Superior temporal gyrus (tissue), 1 donor: ENCODE measurements at regions not wholly inside any gene's neighbourhood (a gene's known extent, or its start where the extent isn't known, plus 50 kb on each side); places are given as distances from the start of the nearest gene placed in this dataset.

ENCODE experiments used
- DNase-seq: peaks from one replicate; pipeline ENCODE4 v3.0.0-alpha.2; 2016; ENCODE audit errors: extremely low spot score

- no peak for DNase-seq
Measured at GRCh38 chr10:3904419-3904960, 119.5 kb upstream of the KLF6 start.

- DNase-seq: no peak
Measured at GRCh38 chr10:3902809-3903410, 117.9 kb upstream of the KLF6 start.

- no peak for DNase-seq
Measured at GRCh38 chr10:3902054-3902808, 117.2 kb upstream of the KLF6 start.

- no peak for DNase-seq
Measured at GRCh38 chr10:3901370-3901769, 116.4 kb upstream of the KLF6 start.

GRCh38 chr10:3900391-3900790, 115.4 kb upstream of the KLF6 start:
- no peak for DNase-seq

- DNase-seq: no peak
Measured at GRCh38 chr10:3898821-3899220, 113.8 kb upstream of the KLF6 start.

- no peak for DNase-seq
Measured at GRCh38 chr10:3897156-3897555, 112.1 kb upstream of the KLF6 start.

- DNase-seq: no peak
Measured at GRCh38 chr10:3896161-3896560, 111.2 kb upstream of the KLF6 start.

- DNase-seq: no peak
Measured at GRCh38 chr10:3895045-3895631, 110.1 kb upstream of the KLF6 start.

- no peak for DNase-seq
Measured at GRCh38 chr10:3893901-3894563, 109.0 kb upstream of the KLF6 start.

- DNase-seq: no peak
Measured at GRCh38 chr10:3892440-3893425, 107.7 kb upstream of the KLF6 start.

GRCh38 chr10:3891396-3891795, 106.4 kb upstream of the KLF6 start:
- no peak for DNase-seq

- no peak for DNase-seq
Measured at GRCh38 chr10:3890602-3891352, 105.8 kb upstream of the KLF6 start.

- no peak for DNase-seq
Measured at GRCh38 chr10:3889961-3890522, 105.0 kb upstream of the KLF6 start.

- no peak for DNase-seq
Measured at GRCh38 chr10:3887885-3888476, 103.0 kb upstream of the KLF6 start.

GRCh38 chr10:3887404-3887803, 102.4 kb upstream of the KLF6 start:
- DNase-seq: no peak

- DNase-seq: no peak
Measured at GRCh38 chr10:3886641-3887251, 101.7 kb upstream of the KLF6 start.

GRCh38 chr10:3886191-3886590, 101.2 kb upstream of the KLF6 start:
- no peak for DNase-seq

GRCh38 chr10:3882855-3883254, 97.8 kb upstream of the KLF6 start:
- no peak for DNase-seq
